ENCODE measurements at regions not wholly inside any gene's neighbourhood (a gene's known extent, or its start where the extent isn't known, plus 50 kb on each side); places are given as distances from the start of the nearest gene placed in this dataset.
"Not testable (repeated sequence)": the region's sequence is repeated elsewhere in the genome, so short reads cannot be mapped to it uniquely, and the experiment has no call there.

DNA sequence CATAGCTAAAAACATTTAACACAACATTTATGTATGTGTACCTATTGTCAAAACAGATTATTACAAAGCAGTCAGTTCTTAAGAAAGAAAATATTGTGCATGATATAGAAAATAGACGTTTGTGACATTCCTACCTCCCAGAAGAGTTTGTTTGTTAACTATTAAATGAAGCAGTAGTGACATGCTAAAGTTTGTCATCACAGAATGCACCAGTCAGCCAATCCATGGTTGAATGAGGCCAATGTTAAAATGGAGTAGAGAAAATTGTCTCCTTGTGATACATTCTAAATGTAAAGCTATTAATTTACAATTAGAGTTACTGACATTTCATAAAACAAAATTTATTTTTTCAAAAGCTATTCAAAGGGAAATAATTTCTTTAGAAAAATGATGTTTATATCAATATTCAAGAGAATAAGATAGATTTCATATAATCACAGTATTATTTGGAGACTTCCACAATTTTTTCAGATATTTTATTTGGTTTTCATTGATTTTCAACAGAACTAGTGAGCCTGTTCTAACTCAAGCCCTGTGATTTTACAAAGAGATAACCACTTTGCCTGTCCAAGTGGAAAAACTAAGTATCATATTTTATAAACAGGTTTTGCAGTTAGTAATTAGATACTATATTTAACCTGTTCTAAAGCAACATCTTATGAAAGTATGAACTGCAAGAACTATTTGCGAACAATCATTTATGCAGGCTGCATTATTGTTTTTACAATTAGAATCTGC is 176.8 kb downstream of the ISL1 start:
- DNase-seq = no peak

DNA sequence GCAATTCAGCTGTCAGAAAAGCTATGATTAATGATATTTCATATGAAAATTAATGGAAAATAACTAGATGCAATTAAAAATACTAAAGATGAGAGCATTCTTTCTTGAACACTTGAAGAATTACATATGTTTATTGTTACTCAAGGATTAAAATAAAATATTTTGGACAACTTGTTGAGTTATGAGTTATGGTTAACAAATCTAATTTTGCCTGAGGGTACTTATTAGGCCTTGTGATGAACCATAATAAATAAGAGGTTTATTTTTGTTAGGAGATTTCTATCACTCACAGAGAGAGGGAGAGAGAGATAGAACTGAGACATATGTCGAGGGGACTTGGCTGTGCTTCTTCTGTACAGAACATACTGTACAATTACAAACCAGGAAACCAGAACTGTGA is 183.7 kb downstream of the ISL1 start:
- DNase-seq = no peak

DNA sequence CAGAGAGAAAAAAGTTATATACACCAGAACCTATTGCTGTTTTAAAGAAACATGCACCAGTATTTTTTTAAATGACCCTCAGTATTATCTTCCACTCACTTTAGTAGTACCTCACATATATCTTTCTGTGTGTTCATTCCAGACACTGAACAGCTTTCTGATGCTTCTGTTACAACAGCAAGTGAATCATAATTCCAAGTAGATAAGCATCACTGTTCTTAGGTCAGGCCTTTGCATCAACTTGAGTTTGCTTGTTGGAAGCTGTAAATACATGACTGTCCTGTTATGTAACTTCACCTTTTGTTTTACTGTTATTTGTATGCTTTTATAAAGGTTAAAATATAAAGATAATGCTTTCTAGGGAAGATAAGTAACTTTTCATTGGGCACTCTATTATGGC is 184.4 kb downstream of the ISL1 start:
- DNase-seq = no peak

DNA sequence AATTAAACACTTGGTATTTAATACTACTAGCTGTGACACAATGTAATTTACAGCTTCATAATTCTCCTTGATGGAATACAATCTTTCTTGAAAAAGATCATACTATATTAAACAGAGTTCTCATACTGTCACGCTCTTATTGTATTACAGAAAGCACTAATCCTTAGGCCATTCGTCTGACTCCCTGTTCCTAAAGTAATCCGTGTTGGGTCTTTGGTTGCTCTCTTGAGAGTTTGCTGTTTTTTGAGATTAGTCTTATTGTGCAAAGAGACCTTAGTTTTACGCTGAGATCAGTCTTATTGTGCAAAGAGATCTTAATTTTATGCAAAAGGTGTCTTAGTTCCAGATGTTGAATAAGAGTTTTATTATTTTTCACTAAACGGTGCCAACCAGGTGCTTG is 190.6 kb downstream of the ISL1 start:
- no peak for DNase-seq

DNA sequence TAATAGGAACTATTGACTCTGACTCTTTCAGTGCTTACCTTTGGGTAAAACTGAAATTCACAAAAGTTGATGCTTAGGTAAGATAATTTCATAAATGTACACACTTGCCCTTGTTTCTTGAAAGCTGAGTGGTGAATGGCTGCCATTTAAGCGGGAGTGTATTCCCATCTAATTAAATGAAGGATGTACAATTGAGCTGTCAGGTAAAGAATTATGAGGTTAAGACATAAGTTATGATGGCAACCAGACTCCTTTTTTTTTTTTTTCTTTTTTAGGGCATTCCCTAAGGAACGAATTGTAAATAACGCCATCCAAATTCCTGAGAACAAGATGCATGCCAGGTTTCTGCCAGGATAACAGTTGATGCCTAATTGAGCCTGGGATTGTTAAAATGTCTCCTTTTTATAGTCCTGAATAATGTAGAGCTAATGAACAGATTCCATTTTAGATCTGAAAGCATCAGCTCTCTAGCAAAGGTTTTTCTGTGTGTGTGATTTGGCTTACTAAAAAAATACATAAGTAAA is 199.7 kb downstream of the ISL1 start:
- DNase-seq = no peak

- DNase-seq = no peak
These were observed 214.8 kb downstream of the ISL1 start for GRCh38 chr5:51598026-51598425.

- no peak for DNase-seq
These were observed 216.3 kb downstream of the ISL1 start for GRCh38 chr5:51599587-51599986.

- DNase-seq = no peak
These were observed 221.1 kb downstream of the ISL1 start for GRCh38 chr5:51604324-51604723.

DNA sequence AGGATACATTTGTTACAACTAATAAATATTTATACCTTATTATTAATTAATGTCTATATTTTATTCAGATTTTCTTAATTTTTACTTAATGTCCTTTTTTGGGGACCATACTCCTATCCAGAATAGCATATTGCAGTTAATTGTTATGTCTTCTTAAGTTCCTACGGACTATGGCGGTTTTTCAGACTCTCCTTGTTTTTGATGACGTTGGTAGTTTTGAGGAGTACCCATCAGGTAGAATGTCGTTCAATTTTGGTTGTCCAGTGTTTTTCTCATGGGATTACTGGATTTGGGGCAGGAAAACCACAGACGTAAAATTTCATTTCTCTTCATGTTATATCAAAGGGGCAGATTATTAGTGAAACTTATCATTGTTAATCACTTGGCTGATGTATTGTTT is 223.7 kb downstream of the ISL1 start:
- DNase-seq = no peak

GRCh38 chr5:51618234-51618633 is 235.0 kb downstream of the ISL1 start:
- no peak for DNase-seq

DNA sequence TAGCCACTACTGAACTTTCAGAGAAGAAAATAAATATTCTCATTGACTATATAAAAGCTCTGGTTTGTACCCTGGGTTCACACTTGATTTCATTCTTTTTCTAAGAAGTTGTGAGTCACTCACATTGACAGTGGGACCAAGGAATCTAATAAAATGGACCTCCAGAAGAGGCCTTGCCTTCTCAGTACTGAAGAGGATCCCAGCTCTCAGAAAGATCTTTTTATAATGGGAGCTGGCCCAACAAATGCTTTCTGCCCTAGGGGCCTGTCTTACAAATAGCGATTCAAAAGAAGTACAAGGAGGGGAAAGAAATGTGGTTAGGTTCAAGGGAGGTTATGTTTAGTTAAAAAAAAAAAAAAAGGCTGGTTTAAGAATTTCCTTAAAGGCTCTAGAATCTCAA is 237.9 kb downstream of the ISL1 start:
- DNase-seq = no peak

- DNase-seq = no peak
These were observed 239.0 kb downstream of the ISL1 start for GRCh38 chr5:51622161-51622790.

DNA sequence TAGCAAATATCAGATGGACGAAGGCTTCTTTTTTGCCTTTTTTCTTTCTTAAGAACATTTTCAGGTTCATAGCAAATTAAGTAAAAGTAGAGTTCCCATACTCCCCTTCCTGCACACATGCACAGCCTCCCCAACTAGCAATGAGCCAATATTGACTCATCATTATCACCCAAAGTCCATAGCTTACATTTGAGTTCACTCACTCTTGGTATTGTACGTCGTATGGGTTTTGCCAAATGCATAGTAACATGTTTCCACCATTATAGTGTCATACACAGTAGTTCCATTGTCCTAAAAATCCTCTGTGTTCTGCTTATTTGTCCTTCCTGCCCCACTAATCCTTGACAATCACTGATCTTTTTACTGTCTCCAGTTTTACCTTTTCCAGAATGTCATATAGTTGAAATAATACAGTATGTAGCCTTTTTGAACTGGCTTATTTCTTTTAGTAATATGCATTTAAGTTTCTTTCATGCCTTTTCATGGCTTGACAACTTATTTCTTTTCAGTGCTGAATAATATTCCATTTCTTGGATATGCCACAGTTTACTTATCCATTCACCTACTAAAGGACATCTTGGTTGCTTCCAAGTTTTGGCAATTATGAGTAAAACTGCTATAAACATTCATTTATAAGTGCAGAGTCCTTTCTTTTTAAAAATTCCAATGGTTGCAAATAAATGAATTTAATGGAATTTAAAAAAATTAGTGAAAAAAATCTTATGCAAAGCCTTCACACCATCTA is 242.1 kb downstream of the ISL1 start:
- no peak for DNase-seq

DNA sequence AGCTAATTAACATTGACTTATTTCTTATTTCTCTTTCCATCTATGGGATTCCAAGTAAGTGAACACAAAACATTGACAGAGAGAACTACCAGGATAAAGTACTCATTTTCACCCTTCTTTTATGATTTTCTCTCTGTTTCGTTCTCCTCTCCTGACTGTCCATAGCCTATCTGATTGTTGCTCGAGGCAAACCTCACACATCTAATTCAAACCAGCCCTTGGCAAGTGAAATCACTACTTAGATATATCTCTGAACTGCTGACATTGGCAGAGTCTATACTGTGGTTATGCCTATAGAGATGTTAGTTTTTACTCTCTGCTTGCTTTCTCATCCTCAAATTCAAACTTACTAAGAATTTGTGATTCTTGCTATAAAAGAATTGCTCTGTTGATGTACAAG is 248.8 kb downstream of the ISL1 start:
- no peak for DNase-seq

DNA sequence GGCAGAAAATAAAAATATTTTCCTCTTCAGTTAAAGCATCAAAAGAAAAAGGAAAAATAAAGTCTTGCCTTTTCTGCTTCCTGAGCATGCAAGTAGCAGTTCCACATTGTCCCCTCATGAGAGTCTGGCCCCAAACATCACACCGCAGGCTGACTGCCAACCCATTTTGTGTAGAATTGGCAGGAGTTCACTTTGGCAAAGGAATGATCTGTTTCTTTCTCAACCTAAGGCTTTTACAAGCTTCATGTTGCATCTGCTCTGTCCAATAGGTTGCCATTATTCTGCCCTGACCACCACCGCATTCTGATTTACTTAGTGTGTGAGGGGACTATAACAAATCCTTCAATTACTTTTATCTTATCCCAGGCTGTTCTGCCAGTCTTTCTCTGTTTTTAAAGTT is 249.5 kb downstream of the ISL1 start:
- DNase-seq = no peak

- not testable (repeated sequence) for DNase-seq
These were observed 253.7 kb downstream of the ISL1 start for GRCh38 chr5:51636973-51637372.

- DNase-seq = no peak
These were observed 261.7 kb downstream of the ISL1 start for GRCh38 chr5:51644976-51645375.

DNA sequence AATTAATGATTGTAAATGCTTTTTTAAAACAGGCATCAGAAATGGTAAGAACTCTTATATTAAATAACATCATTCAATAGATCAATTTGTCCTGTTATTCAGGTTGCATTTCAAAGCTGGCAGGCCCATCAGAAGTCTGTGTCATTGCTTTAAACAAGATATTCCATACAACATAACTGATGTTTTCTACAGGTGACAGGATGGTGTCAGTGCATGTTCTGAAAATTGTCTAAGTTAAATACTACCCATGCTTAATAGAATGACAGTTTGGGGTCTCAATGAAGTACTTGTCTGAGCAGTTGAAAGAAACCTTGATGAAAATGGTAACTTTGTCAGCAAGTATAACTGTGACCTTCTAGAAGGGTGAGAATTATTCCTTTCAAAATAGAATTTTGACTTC is 263.2 kb downstream of the ISL1 start:
- no peak for DNase-seq

- DNase-seq = no peak
These were observed 267.6 kb downstream of the ISL1 start for GRCh38 chr5:51650824-51651223.

DNA sequence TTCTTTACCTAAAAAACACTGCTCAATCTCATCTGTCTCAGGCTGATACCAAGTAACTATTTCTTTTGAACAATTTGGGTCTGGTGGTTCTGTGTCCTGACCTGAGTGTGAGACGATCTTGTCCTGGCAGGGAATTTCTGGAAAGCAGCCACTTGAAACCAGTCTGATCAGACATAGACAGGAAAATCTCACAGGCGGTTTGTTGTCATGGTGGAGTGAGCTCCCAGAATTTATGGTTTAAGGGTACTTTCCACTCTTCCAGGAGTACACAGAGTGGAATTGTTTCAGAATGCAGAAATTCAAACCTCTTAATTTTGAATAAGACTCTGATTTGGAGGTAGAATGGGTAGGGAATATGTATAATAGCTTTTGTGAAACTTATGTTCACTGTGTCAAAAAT is 268.2 kb downstream of the ISL1 start:
- DNase-seq = no peak

GRCh38 chr5:51651889-51652288 is 268.6 kb downstream of the ISL1 start:
- no peak for DNase-seq

DNA sequence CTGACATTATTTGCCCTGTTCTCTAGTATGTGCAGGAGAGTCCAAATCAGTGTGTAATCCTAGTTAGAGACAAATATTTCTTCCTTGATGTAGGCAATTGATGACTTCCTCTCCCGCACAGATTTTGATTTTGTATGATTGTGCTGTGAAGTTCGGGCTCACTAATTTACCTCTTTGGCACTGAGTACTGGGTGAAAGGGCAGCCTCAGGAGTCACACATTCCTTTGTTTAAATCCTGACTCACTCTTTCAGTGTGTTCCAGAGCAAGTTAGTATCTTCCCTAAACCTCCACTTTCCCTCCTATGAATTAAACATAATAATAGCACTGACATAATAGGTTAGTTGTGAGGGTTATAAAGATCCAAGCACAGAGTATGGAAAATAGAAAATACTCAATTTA is 269.7 kb downstream of the ISL1 start:
- no peak for DNase-seq

DNA sequence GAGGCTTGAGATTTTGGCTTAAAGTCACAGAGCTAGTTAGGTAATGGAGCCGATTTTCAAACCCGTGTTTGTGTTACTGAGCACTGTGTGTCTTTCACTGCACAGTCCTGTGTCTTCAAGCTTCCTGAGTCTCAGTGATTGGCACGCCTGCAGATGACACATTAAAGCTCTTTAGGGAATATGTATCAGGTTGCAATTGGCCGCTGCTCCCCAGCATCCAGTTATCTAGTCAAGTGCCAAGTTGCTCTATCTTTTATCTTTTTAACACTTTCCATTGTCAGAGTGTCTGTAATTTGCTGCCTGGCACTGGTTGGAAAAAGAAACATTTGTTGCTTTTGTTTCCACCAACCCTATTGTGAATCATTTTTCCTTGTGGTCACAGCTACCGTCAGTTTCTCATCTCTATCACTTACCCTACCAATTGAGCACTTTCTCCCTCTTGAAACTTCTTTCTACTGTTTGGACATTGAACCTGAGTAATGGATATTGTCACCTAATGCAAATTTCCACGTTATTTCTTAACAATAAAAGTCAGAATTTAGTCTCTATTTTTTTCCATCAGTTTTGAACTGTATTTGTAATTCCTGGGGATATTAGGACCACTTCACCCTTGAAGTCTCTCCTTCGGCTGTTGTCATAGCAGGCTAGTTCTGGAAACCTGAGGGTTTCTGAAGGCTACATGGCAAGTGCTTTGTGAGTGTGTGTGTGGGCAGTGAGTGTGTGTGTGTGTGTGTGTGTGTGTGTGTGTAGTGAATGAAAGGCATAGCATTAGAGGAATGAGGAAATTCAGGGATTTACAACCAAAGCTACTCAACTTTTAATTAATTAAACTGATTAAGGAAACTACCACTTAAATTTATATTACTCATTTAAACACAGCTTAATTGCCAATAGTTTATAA is 274.3 kb downstream of the ISL1 start:
- DNase-seq = no peak
